H1 (cell line): ENCODE measurements at regions not wholly inside any gene's neighbourhood (a gene's known extent, or its start where the extent isn't known, plus 50 kb on each side); places are given as distances from the start of the nearest gene placed in this dataset.

Source experiments
- ATF3 ChIP-seq: IDR thresholded peaks from 2 replicates; pipeline ENCODE4 v1.6.1; 2011; ENCODE audit warnings: low read depth, mild to moderate bottlenecking, low read length; ENCODE audit not compliant: insufficient read depth
- BCL11A ChIP-seq, 2 experiments: IDR thresholded peaks; one replicate each; pipeline ENCODE4 v1.6.1; 2011; ENCODE audit warnings: low read depth in 2 of 2, low read length in 2 of 2, mild to moderate bottlenecking in 2 of 2
- CBX8 ChIP-seq: fragments of 300-800, 300-1000 bp; sonication (generic); IDR thresholded peaks from 2 replicates; pipeline ENCODE4 v1.7.1; 2016; ENCODE audit warnings: low read depth, low read length, borderline replicate concordance
- CHD2 ChIP-seq: IDR thresholded peaks from 2 replicates; pipeline ENCODE4 v1.6.1; 2012; ENCODE audit warnings: low read length, improper control_type of control experiment
- CTBP2 ChIP-seq: IDR thresholded peaks from 2 replicates; pipeline ENCODE4 v1.7.0; 2011; ENCODE audit warnings: borderline replicate concordance, mild to moderate bottlenecking, moderate library complexity, mixed read lengths, low read length; ENCODE audit not compliant: insufficient read depth, insufficient read length
- CTCF ChIP-seq, 3 experiments: IDR thresholded peaks; 1 replicate in 2 of 3; 2 replicates in 1 of 3; pipeline versions ENCODE4 v1.5.1 to v1.6.1; 2011; ENCODE audit warnings: low read length in 3 of 3, mild to moderate bottlenecking in 3 of 3, inconsistent platforms in 2 of 3, low read depth in 1 of 3, moderate library complexity in 1 of 3; ENCODE audit not compliant: insufficient read depth in 1 of 3; ENCODE audit errors: control extremely low read depth in 1 of 3
- EGR1 ChIP-seq: IDR thresholded peaks from 2 replicates; pipeline ENCODE4 v1.6.1; 2011; ENCODE audit warnings: low read depth, low read length, borderline replicate concordance
- EP300 ChIP-seq, 2 experiments: IDR thresholded peaks; 1 replicate in 1 of 2; 2 replicates in 1 of 2; pipeline ENCODE4 v1.6.1; 2011 to 2012; ENCODE audit warnings: low read depth in 2 of 2, low read length in 2 of 2, mild to moderate bottlenecking in 2 of 2, borderline replicate concordance in 1 of 2, inconsistent platforms in 1 of 2, moderate library complexity in 1 of 2
- FOSL1 ChIP-seq: IDR thresholded peaks from 2 replicates; pipeline ENCODE4 v1.6.1; 2011; ENCODE audit warnings: mild to moderate bottlenecking, low read depth, low read length, moderate library complexity; ENCODE audit not compliant: insufficient read depth
- GTF2F1 ChIP-seq: IDR thresholded peaks from 2 replicates; pipeline ENCODE4 v1.6.1; 2012; ENCODE audit warnings: low read depth, low read length, improper control_type of control experiment, borderline replicate concordance
- HDAC2 ChIP-seq, 2 experiments: fragments of 300-600 bp in 1 of 2; sonication (generic) in 1 of 2; IDR thresholded peaks; 2 replicates each; pipeline ENCODE4 v1.6.1; 2011 to 2012; ENCODE audit warnings: low read depth in 2 of 2, low read length in 2 of 2, mild to moderate bottlenecking in 2 of 2, moderate library complexity in 2 of 2, borderline replicate concordance in 1 of 2, inconsistent platforms in 1 of 2
- HDAC6 ChIP-seq: IDR thresholded peaks from one replicate; pipeline ENCODE4 v1.7.1; 2012; ENCODE audit warnings: low read depth, mild to moderate bottlenecking, inconsistent platforms, low read length, moderate library complexity
- JUND ChIP-seq: IDR thresholded peaks from 2 replicates; pipeline ENCODE4 v1.6.1; 2011; ENCODE audit warnings: mild to moderate bottlenecking, improper control_type of control experiment, low read length
- MAFK ChIP-seq: IDR thresholded peaks from 2 replicates; pipeline ENCODE4 v1.6.1; 2012; ENCODE audit warnings: low read depth, mild to moderate bottlenecking, improper control_type of control experiment, low read length
- NANOG ChIP-seq: IDR thresholded peaks from 2 replicates; pipeline ENCODE4 v1.6.1; 2011; ENCODE audit warnings: low read length, low read depth, mild to moderate bottlenecking, inconsistent platforms; ENCODE audit not compliant: insufficient read depth, poor library complexity, severe bottlenecking
- NRF1 ChIP-seq: IDR thresholded peaks from 2 replicates; pipeline ENCODE4 v1.6.1; 2011; ENCODE audit warnings: mild to moderate bottlenecking, low read depth, low read length, improper control_type of control experiment
- RFX5 ChIP-seq: IDR thresholded peaks from 2 replicates; pipeline ENCODE4 v1.6.1; 2011; ENCODE audit warnings: low read depth, low read length, improper control_type of control experiment, borderline replicate concordance
- RNF2 ChIP-seq: fragments of 200-900, 300-1000 bp; sonication (generic); IDR thresholded peaks from 2 replicates; pipeline ENCODE4 v1.7.1; 2016; ENCODE audit warnings: borderline replicate concordance, low read depth, mild to moderate bottlenecking, antibody characterized with exemption, low read length; ENCODE audit not compliant: poor library complexity, severe bottlenecking; ENCODE audit errors: missing control alignments
- SIX5 ChIP-seq: IDR thresholded peaks from 2 replicates; pipeline ENCODE4 v1.6.1; 2011; ENCODE audit warnings: mild to moderate bottlenecking, low read depth, low read length
- TAF1 ChIP-seq: IDR thresholded peaks from 2 replicates; pipeline ENCODE4 v1.6.1; 2011; ENCODE audit warnings: mild to moderate bottlenecking, low read depth, low read length
- TEAD4 ChIP-seq: IDR thresholded peaks from 2 replicates; pipeline ENCODE4 v1.6.1; 2012; ENCODE audit warnings: low read depth, low read length, inconsistent platforms, mixed read lengths
- TF ChIP-seq, protein P1 (sequence below): IDR thresholded peaks from 2 replicates; pipeline ENCODE4 v1.6.1; 2012; ENCODE audit warnings: inconsistent platforms

- TF ChIP-seq JUND = no peak
- TF ChIP-seq CBX8 = no peak
- no peak for TF ChIP-seq TEAD4
- TF ChIP-seq, protein P1, sequence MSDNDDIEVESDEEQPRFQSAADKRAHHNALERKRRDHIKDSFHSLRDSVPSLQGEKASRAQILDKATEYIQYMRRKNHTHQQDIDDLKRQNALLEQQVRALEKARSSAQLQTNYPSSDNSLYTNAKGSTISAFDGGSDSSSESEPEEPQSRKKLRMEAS = peak; percentile 98
- no peak for TF ChIP-seq NANOG
- TF ChIP-seq TAF1 = no peak
- TF ChIP-seq ATF3 = peak; percentile 66; the same call in 1 of the 2 replicates
- no peak for TF ChIP-seq RFX5
- no peak for TF ChIP-seq GTF2F1
- TF ChIP-seq HDAC6 = no peak
- TF ChIP-seq SIX5 = peak; percentile 67
- 0 out of 2 replicates have a peak, but pooled peaks have one; percentile 44 for TF ChIP-seq CHD2
- TF ChIP-seq HDAC2 (IDR thresholded peaks at IDR 0.05; ENCODE audit: borderline replicate concordance in 1 of 2, low read depth in 2 of 2, low read length in 2 of 2) = no peak
- no peak for TF ChIP-seq FOSL1
- TF ChIP-seq RNF2 = no peak
- no peak for TF ChIP-seq CTCF (IDR thresholded peaks at IDR 0.05; ENCODE audit: control extremely low read depth in 1 of 3, insufficient read depth in 1 of 3, low read depth in 1 of 3, low read length in 3 of 3)
- no peak for TF ChIP-seq CTBP2
- TF ChIP-seq MAFK = no peak
- TF ChIP-seq BCL11A (IDR thresholded peaks at IDR 0.05; ENCODE audit: low read depth in 2 of 2, low read length in 2 of 2) = no peak
- TF ChIP-seq NRF1 = no peak
- no peak for TF ChIP-seq EP300 (IDR thresholded peaks at IDR 0.05; ENCODE audit: borderline replicate concordance in 1 of 2, low read depth in 2 of 2, low read length in 2 of 2)
- TF ChIP-seq EGR1 = no peak
Measured at GRCh38 chr19:13689085-13689484, 75.2 kb upstream of the MRI1 start (continued).
